ENCODE measurements at regions not wholly inside any gene's neighbourhood (a gene's known extent, or its start where the extent isn't known, plus 50 kb on each side); places are given as distances from the start of the nearest gene placed in this dataset.

DNA sequence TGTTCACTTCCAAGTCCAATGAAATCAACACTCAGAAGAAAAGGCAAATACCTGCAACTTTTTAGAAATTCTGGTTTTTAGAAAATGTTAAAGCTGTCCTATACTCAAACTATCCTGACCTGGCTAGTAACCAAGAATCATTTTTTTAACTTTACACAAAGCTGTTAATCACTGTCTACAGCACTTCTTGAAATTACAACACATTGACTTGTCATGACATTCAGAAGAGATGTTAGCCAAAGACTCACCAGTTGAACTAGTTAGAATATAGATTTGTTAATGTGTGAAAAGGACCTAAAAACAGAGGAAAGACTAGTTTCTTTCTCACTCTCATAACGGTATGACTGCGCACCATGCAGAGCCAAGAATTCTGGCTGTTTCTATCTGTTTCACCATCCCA is 98.8 kb downstream of the COX18 start:
- Histone ChIP-seq H3K4me3 (ENCODE audit: insufficient read depth in 1 of 2, low read depth in 1 of 2, low read length in 2 of 2) (no peak overlapping the region), H3K9me3 (ENCODE audit: control insufficient read depth, low read length) (no peaks in the 10 kb centered on the region), H3K23ac (ENCODE audit: low read length in 2 of 2) (no peak overlapping the region), H2AFZ (ENCODE audit: low read depth, low read length) (no peak overlapping the region), H2BK5ac (ENCODE audit: low read depth, low read length, poor library complexity, severe bottlenecking) (no peak overlapping the region), H3K4me1 (ENCODE audit: control insufficient read depth, insufficient read depth, low read depth, low read length) (peaks cover 1% of the 10 kb centered on the region), H3K18ac (ENCODE audit: low read depth in 1 of 2, low read length in 2 of 2) (no peak overlapping the region), H3K27ac (ENCODE audit: low read length, poor library complexity, severe bottlenecking) (no peak overlapping the region), H3K4ac (ENCODE audit: low read depth in 1 of 2, low read length in 2 of 2) (no peak overlapping the region), H2BK120ac (ENCODE audit: low read depth, low read length) (no peak overlapping the region), H3K36me3 (ENCODE audit: control insufficient read depth in 1 of 2, insufficient read depth in 2 of 2, low read depth in 1 of 2, low read length in 2 of 2) (no peaks in the 10 kb centered on the region), H3K9ac (ENCODE audit: low read length) (no peak overlapping the region), H4K8ac (ENCODE audit: low read length) (no peak overlapping the region), H2BK15ac (ENCODE audit: low read depth, poor library complexity, severe bottlenecking) (no peak overlapping the region), H3K79me1 (replicated peaks; ENCODE audit: low read length, poor library complexity, severe bottlenecking) (no peaks in the 10 kb centered on the region), H2AK5ac (ENCODE audit: low read length, severe bottlenecking) (no peak overlapping the region), H2BK12ac (ENCODE audit: low read length in 2 of 2) (no peak overlapping the region), H3K14ac (ENCODE audit: low read length in 2 of 2) (no peak overlapping the region), H3K4me2 (ENCODE audit: low read length, poor library complexity, severe bottlenecking) (no peak overlapping the region), H4K91ac (ENCODE audit: low read length) (no peak overlapping the region), H3K27me3 (ENCODE audit: control insufficient read depth in 1 of 2, insufficient read depth in 1 of 2, low read length in 2 of 2) (no peaks in the 10 kb centered on the region)
- DNase-seq: no peak
- WGBS: 90% methylated on average over 2 of the region's 2 CpGs

DNA sequence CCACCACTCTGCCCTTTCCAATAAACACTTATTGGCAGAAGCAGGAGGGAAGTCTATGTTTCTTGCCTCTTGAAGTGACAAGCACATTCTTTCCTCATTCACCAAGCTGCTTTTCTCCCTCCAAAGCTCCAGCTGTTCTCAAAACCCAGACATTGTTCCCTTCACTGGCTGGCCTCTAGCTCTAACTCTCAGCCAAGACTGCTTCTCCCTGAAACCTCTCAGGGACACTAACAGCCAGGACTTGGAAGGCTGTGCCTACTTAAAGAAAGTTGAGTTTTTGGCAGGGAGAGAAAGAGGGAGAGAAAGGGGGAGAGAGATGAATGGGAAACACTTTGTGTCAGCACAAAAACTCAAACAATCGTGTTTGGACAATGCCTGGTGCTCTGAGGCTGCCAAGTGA is 99.5 kb downstream of the COX18 start:
- DNase-seq: peak; percentile 16
- Histone ChIP-seq H3K9ac (ENCODE audit: low read length) (no peak overlapping the region), H2AFZ (ENCODE audit: low read depth, low read length) (no peak overlapping the region), H3K79me1 (replicated peaks; ENCODE audit: low read length, poor library complexity, severe bottlenecking) (no peaks in the 10 kb centered on the region), H3K4me3 (ENCODE audit: insufficient read depth in 1 of 2, low read depth in 1 of 2, low read length in 2 of 2) (no peak overlapping the region), H2BK15ac (ENCODE audit: low read depth, poor library complexity, severe bottlenecking) (no peak overlapping the region), H3K27me3 (ENCODE audit: control insufficient read depth in 1 of 2, insufficient read depth in 1 of 2, low read length in 2 of 2) (no peaks in the 10 kb centered on the region), H4K8ac (ENCODE audit: low read length) (no peak overlapping the region), H2BK120ac (ENCODE audit: low read depth, low read length) (no peak overlapping the region), H3K36me3 (ENCODE audit: control insufficient read depth in 1 of 2, insufficient read depth in 2 of 2, low read depth in 1 of 2, low read length in 2 of 2) (no peaks in the 10 kb centered on the region), H4K91ac (ENCODE audit: low read length) (no peak overlapping the region), H2AK5ac (ENCODE audit: low read length, severe bottlenecking) (no peak overlapping the region), H3K4me2 (ENCODE audit: low read length, poor library complexity, severe bottlenecking) (no peak overlapping the region), H3K4ac (ENCODE audit: low read depth in 1 of 2, low read length in 2 of 2) (no peak overlapping the region), H3K9me3 (ENCODE audit: control insufficient read depth, low read length) (no peaks in the 10 kb centered on the region), H3K27ac (ENCODE audit: low read length, poor library complexity, severe bottlenecking) (no peak overlapping the region), H3K4me1 (ENCODE audit: control insufficient read depth, insufficient read depth, low read depth, low read length) (peaks cover 1% of the 10 kb centered on the region), H3K23ac (ENCODE audit: low read length in 2 of 2) (no peak overlapping the region), H3K18ac (ENCODE audit: low read depth in 1 of 2, low read length in 2 of 2) (no peak overlapping the region), H3K14ac (ENCODE audit: low read length in 2 of 2) (no peak overlapping the region), H2BK12ac (ENCODE audit: low read length in 2 of 2) (no peak overlapping the region), H2BK5ac (ENCODE audit: low read depth, low read length, poor library complexity, severe bottlenecking) (no peak overlapping the region)
- 88% methylated on average over 1 of the region's 1 CpG for WGBS

DNA sequence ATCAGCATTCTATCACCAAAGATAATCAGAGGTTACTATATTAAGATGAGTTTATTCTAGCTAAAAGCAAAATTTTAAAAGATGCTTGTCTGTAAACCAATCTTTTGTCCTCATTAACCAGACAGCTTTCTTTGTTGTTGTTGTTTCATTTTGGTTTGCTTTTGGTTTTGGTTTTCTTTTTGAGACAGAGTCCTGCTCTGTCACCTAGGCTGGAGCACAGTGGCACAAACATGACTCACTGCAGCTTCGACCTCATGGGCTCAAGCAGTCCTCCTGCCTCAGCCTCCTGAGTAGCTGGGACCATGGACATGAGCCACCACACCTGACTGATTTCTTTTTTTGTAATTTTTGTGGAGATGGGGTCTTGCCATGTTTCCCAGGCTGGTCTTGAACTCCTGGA is 102.9 kb downstream of the COX18 start:
- Histone ChIP-seq H3K4ac (ENCODE audit: low read depth in 1 of 2, low read length in 2 of 2) (no peak overlapping the region), H4K91ac (ENCODE audit: low read length) (no peak overlapping the region), H2BK15ac (ENCODE audit: low read depth, poor library complexity, severe bottlenecking) (no peak overlapping the region), H3K18ac (ENCODE audit: low read depth in 1 of 2, low read length in 2 of 2) (no peak overlapping the region), H3K9ac (ENCODE audit: low read length) (no peak overlapping the region), H3K9me3 (ENCODE audit: control insufficient read depth, low read length) (peaks cover 5% of the 10 kb centered on the region), H3K79me1 (replicated peaks; ENCODE audit: low read length, poor library complexity, severe bottlenecking) (no peaks in the 10 kb centered on the region), H3K14ac (ENCODE audit: low read length in 2 of 2) (no peak overlapping the region), H2AFZ (ENCODE audit: low read depth, low read length) (no peak overlapping the region), H3K4me1 (ENCODE audit: control insufficient read depth, insufficient read depth, low read depth, low read length) (no peaks in the 10 kb centered on the region), H3K4me3 (ENCODE audit: insufficient read depth in 1 of 2, low read depth in 1 of 2, low read length in 2 of 2) (no peak overlapping the region), H3K4me2 (ENCODE audit: low read length, poor library complexity, severe bottlenecking) (no peak overlapping the region), H4K8ac (ENCODE audit: low read length) (no peak overlapping the region), H2BK5ac (ENCODE audit: low read depth, low read length, poor library complexity, severe bottlenecking) (no peak overlapping the region), H3K27me3 (ENCODE audit: control insufficient read depth in 1 of 2, insufficient read depth in 1 of 2, low read length in 2 of 2) (no peaks in the 10 kb centered on the region), H3K36me3 (ENCODE audit: control insufficient read depth in 1 of 2, insufficient read depth in 2 of 2, low read depth in 1 of 2, low read length in 2 of 2) (no peaks in the 10 kb centered on the region), H2BK120ac (ENCODE audit: low read depth, low read length) (no peak overlapping the region), H2BK12ac (ENCODE audit: low read length in 2 of 2) (no peak overlapping the region), H3K27ac (ENCODE audit: low read length, poor library complexity, severe bottlenecking) (no peak overlapping the region), H3K23ac (ENCODE audit: low read length in 2 of 2) (no peak overlapping the region), H2AK5ac (ENCODE audit: low read length, severe bottlenecking) (no peak overlapping the region)
- WGBS: 80% methylated on average over 1 of the region's 1 CpG
- DNase-seq: no peak

DNA sequence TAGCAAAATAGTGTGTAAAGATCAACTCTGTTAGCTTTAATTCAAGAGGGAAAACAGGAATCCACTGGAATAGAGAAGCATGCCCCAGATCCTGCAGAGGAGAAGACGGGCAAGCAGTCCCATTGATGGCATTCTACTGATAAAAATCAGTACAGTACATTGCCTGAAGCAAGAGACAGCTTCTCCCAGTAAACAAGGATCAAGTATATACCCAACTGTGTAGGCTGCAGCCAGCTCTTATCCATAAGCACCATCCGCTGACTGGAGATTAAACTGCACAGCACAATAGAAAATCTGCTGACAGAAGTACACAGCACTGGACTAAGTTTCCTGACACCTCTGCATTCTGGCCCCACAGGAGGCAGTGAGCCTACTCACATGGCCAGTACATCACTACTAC is 110.1 kb downstream of the COX18 start:
- no peak overlapping the region for H3K23ac ChIP-seq (ENCODE audit: low read length in 2 of 2)
- H3K4me3 ChIP-seq (ENCODE audit: insufficient read depth in 1 of 2, low read depth in 1 of 2, low read length in 2 of 2): no peak overlapping the region
- no peak overlapping the region for H2BK15ac ChIP-seq (ENCODE audit: low read depth, poor library complexity, severe bottlenecking)
- no peak overlapping the region for H3K4ac ChIP-seq (ENCODE audit: low read depth in 1 of 2, low read length in 2 of 2)
- no peak overlapping the region for H3K9ac ChIP-seq (ENCODE audit: low read length)
- no peak overlapping the region for H3K14ac ChIP-seq (ENCODE audit: low read length in 2 of 2)
- H4K91ac ChIP-seq (ENCODE audit: low read length): no peak overlapping the region
- no peaks in the 10 kb centered on the region for H3K36me3 ChIP-seq (ENCODE audit: control insufficient read depth in 1 of 2, insufficient read depth in 2 of 2, low read depth in 1 of 2, low read length in 2 of 2)
- 71% methylated on average over 2 of the region's 2 CpGs for WGBS
- DNase-seq: no peak
- H3K79me1 ChIP-seq (replicated peaks; ENCODE audit: low read length, poor library complexity, severe bottlenecking): no peaks in the 10 kb centered on the region
- H3K27me3 ChIP-seq (ENCODE audit: control insufficient read depth in 1 of 2, insufficient read depth in 1 of 2, low read length in 2 of 2): no peaks in the 10 kb centered on the region
- H2AFZ ChIP-seq (ENCODE audit: low read depth, low read length): no peak overlapping the region
- H3K9me3 ChIP-seq (ENCODE audit: control insufficient read depth, low read length): peaks cover 9% of the 10 kb centered on the region
- H2BK120ac ChIP-seq (ENCODE audit: low read depth, low read length): no peak overlapping the region
- no peak overlapping the region for H4K8ac ChIP-seq (ENCODE audit: low read length)
- H3K27ac ChIP-seq (ENCODE audit: low read length, poor library complexity, severe bottlenecking): no peak overlapping the region
- no peak overlapping the region for H3K4me2 ChIP-seq (ENCODE audit: low read length, poor library complexity, severe bottlenecking)
- H2AK5ac ChIP-seq (ENCODE audit: low read length, severe bottlenecking): no peak overlapping the region
- H2BK5ac ChIP-seq (ENCODE audit: low read depth, low read length, poor library complexity, severe bottlenecking): no peak overlapping the region
- no peaks in the 10 kb centered on the region for H3K4me1 ChIP-seq (ENCODE audit: control insufficient read depth, insufficient read depth, low read depth, low read length)
- no peak overlapping the region for H3K18ac ChIP-seq (ENCODE audit: low read depth in 1 of 2, low read length in 2 of 2)
- no peak overlapping the region for H2BK12ac ChIP-seq (ENCODE audit: low read length in 2 of 2)

All from mesenchymal stem cell (in vitro differentiated cells and primary cell).